Loucy (cell line): ENCODE measurements at regions not wholly inside any gene's neighbourhood (a gene's known extent, or its start where the extent isn't known, plus 50 kb on each side); places are given as distances from the start of the nearest gene placed in this dataset.

Source experiments
- H2AFZ ChIP-seq: fragments of 200-600 bp; sonication (generic); 2 replicates; pipeline ENCODE4 v1.6.0; 2016; ENCODE audit warnings: antibody characterized with exemption, mild to moderate bottlenecking, low read length, moderate library complexity
- H3F3A ChIP-seq: fragments of 200-600 bp; 2 replicates; pipeline ENCODE4 v1.6.0; 2016; ENCODE audit warnings: antibody characterized with exemption, low read depth, mild to moderate bottlenecking
- H3K27me3 ChIP-seq: fragments of 200-600 bp; sonication (generic); 2 replicates; pipeline ENCODE4 v1.6.1; 2014; ENCODE audit warnings: low read length, mild to moderate bottlenecking; ENCODE audit not compliant: insufficient read depth, poor library complexity, severe bottlenecking
- H3K36me3 ChIP-seq: fragments of 200-600 bp; sonication (generic); 2 replicates; pipeline ENCODE4 v1.6.1; 2016; ENCODE audit warnings: low read length; ENCODE audit not compliant: insufficient read depth
- H3K4me1 ChIP-seq: fragments of 200-600 bp; sonication (generic); 2 replicates; pipeline ENCODE4 v1.5.1; 2014; ENCODE audit warnings: low read length, mild to moderate bottlenecking; ENCODE audit not compliant: insufficient read depth, poor library complexity, severe bottlenecking
- H3K4me2 ChIP-seq: fragments of 200-600 bp; sonication (generic); 2 replicates; pipeline ENCODE4 v1.6.0; 2014; ENCODE audit warnings: antibody characterized with exemption, low read length, low read depth, mild to moderate bottlenecking; ENCODE audit not compliant: poor library complexity, severe bottlenecking
- H3K4me3 ChIP-seq: fragments of 200-600 bp; sonication (generic); 2 replicates; pipeline ENCODE4 v1.5.1; 2014; ENCODE audit warnings: low read length, mild to moderate bottlenecking, mixed read lengths; ENCODE audit not compliant: poor library complexity, severe bottlenecking
- H3K79me2 ChIP-seq: fragments of 200-600 bp; sonication (generic); 2 replicates; pipeline ENCODE4 v1.6.1; 2014; ENCODE audit warnings: low read length; ENCODE audit not compliant: insufficient read depth
- H3K9ac ChIP-seq: fragments of 200-600 bp; sonication (generic); 2 replicates; pipeline ENCODE4 v1.6.0; 2014; ENCODE audit warnings: mild to moderate bottlenecking, low read depth, low read length, moderate library complexity; ENCODE audit not compliant: poor library complexity, severe bottlenecking
- H3K9me2 ChIP-seq: fragments of 200-600 bp; sonication (generic); replicated peaks from 2 replicates; pipeline ENCODE4 v1.6.1; 2016; ENCODE audit warnings: low read depth, low read length, mixed read lengths
- H3K9me3 ChIP-seq: fragments of 200-600 bp; sonication (generic); 2 replicates; pipeline ENCODE4 v1.6.1; 2014; ENCODE audit warnings: mild to moderate bottlenecking, antibody characterized with exemption, low read length, low read depth; ENCODE audit not compliant: insufficient read depth
- H4K20me1 ChIP-seq: fragments of 200-600 bp; sonication (generic); 2 replicates; pipeline ENCODE4 v1.6.0; 2014; ENCODE audit warnings: antibody characterized with exemption, low read length, mild to moderate bottlenecking; ENCODE audit not compliant: insufficient read depth, poor library complexity, severe bottlenecking
- EZH2phosphoT487 ChIP-seq: fragments of 200-600 bp; IDR thresholded peaks from 2 replicates; pipeline ENCODE4 v1.6.1; 2018; ENCODE audit warnings: antibody characterized with exemption, mild to moderate bottlenecking, moderate library complexity, borderline replicate concordance
- TF ChIP-seq, protein P1 (sequence below): fragments of 200-600 bp; sonication (generic); conservative IDR thresholded peaks from 2 replicates; pipeline ENCODE4 v1.5.1; 2014; ENCODE audit warnings: mild to moderate bottlenecking, antibody characterized with exemption, low read length

DNA sequence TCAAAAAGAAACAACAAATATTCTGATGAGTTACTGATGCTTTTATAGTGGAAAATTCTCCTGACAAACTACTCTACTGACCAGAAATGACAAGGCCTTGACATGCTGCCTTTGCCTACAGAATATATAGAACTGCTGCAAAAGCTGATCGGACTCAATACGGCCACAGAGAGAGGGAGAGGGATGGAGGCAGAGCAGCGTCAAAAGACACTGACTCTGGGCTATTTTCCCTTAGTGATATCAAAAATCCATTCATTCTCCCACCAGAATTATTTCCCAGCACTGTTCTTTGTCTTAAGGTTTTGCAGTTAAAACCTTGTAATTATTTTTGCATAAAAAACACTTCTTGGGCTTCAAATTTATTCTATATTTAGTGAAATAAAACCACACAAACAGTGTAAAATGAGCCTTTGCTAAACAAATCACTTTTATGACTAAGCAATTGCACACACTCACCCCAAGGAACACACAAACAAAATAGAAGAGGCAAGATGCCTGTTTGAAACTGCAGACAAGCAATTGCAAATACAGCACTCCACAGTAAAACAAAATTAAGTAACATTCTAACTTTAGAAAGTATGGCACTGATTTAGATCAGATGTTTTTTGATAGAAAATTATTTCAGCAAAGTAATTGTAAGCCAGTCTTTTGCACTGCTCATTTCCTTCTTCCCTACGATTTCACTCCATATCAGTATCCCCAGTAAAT is 1036.4 kb downstream of the ADGRL2 start:
- no peak for TF ChIP-seq EZH2phosphoT487
- TF ChIP-seq, protein P1, sequence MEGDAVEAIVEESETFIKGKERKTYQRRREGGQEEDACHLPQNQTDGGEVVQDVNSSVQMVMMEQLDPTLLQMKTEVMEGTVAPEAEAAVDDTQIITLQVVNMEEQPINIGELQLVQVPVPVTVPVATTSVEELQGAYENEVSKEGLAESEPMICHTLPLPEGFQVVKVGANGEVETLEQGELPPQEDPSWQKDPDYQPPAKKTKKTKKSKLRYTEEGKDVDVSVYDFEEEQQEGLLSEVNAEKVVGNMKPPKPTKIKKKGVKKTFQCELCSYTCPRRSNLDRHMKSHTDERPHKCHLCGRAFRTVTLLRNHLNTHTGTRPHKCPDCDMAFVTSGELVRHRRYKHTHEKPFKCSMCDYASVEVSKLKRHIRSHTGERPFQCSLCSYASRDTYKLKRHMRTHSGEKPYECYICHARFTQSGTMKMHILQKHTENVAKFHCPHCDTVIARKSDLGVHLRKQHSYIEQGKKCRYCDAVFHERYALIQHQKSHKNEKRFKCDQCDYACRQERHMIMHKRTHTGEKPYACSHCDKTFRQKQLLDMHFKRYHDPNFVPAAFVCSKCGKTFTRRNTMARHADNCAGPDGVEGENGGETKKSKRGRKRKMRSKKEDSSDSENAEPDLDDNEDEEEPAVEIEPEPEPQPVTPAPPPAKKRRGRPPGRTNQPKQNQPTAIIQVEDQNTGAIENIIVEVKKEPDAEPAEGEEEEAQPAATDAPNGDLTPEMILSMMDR, result no peak
- H3K4me3 ChIP-seq, result no peak overlapping the region
- no peaks in the 10 kb centered on the region for H3K36me3 ChIP-seq
- H3K79me2 ChIP-seq, result no peaks in the 10 kb centered on the region
- H3K4me2 ChIP-seq, result no peak overlapping the region
- no peak overlapping the region for H2AFZ ChIP-seq
- no peaks in the 10 kb centered on the region for H3K9me3 ChIP-seq
- no peak overlapping the region for H3K9ac ChIP-seq
- no peaks in the 10 kb centered on the region for H3F3A ChIP-seq
- H3K4me1 ChIP-seq, result no peaks in the 10 kb centered on the region
- no peaks in the 10 kb centered on the region for H4K20me1 ChIP-seq
- no peaks in the 10 kb centered on the region for H3K27me3 ChIP-seq
- H3K9me2 ChIP-seq, result no peaks in the 10 kb centered on the region

DNA sequence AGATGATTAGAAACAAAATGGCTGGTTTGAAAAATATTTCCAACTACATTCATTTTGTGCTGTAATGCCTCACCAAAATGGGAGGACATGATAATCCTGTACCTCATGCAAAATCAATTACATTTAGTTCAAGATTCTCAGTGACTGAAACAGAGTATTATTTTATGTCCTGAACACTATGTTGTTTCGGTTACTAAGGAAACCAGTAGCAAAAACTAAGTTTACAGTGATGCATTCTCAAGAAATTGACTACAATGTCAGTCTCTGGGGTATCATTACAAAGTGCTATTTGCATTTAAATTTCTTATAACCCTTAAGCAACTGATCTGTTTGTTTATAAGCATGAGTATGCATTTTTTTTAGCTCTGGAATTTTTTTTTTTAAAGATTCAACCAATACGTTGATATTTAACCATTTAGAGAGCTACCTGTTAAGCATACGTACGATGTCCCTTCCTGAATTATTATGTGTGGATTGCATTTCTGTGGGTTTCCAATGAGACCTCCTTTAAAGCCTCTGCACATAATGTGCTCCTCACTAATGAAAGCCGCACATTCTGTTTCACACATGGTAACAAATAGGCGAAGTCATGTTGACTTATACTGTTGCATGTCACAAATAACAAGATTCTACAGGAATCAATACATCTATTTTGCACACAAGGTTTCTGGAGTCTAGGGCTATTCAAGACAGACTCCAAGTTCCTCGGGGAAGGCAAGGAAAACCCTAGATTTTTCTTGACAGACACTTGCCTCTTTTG is 1035.7 kb downstream of the ADGRL2 start:
- Histone ChIP-seq H3K9me3 (no peaks in the 10 kb centered on the region), H3K9me2 (no peaks in the 10 kb centered on the region), H3F3A (no peaks in the 10 kb centered on the region), H3K79me2 (no peaks in the 10 kb centered on the region), H3K9ac (no peak overlapping the region), H2AFZ (no peak overlapping the region), H3K4me3 (no peak overlapping the region), H3K27me3 (no peaks in the 10 kb centered on the region), H3K4me1 (no peaks in the 10 kb centered on the region), H3K4me2 (no peak overlapping the region), H4K20me1 (no peaks in the 10 kb centered on the region), H3K36me3 (no peaks in the 10 kb centered on the region)
- TF ChIP-seq EZH2phosphoT487, result no peak
- TF ChIP-seq, protein P1, result no peak

DNA sequence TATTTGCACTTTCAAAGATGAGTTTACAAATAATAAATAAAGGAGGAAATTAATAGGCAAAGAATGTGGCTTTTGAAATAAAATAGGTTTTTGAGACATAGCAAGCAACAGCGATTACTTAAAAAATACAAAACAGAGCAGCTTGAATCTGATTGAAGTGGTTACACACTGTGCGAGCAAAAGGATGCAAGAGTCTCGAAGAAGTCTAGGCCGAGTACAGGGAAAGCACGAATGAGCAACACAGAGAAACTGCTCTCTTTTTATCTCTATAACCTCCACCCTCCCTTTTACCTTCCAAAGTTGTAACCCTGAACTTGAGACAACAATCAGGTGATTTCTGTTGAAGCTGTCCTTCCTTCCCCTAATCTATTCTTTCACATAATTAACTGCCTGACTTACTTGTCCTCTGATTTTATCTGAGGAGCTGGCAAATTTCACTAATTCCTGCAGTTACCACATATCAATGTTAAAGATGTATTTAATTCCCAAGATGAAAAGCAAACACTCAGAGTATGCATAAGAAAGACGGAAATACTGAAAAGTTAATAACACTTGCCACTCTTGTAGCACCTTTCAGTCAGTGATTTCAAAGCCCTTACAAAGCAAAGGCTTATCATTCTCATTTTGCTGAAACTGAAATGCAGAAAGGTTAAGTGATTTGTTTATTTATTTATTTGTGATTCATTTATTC is 1030.1 kb downstream of the ADGRL2 start:
- H3K4me2 ChIP-seq, result no peak overlapping the region
- H3K4me3 ChIP-seq, result no peak overlapping the region
- no peaks in the 10 kb centered on the region for H4K20me1 ChIP-seq
- TF ChIP-seq, protein P1, result no peak
- TF ChIP-seq EZH2phosphoT487, result no peak
- no peaks in the 10 kb centered on the region for H3K9me2 ChIP-seq
- H3K36me3 ChIP-seq, result no peaks in the 10 kb centered on the region
- no peak overlapping the region for H3K9ac ChIP-seq
- no peaks in the 10 kb centered on the region for H3K4me1 ChIP-seq
- H3K9me3 ChIP-seq, result no peaks in the 10 kb centered on the region
- no peak overlapping the region for H2AFZ ChIP-seq
- H3F3A ChIP-seq, result no peaks in the 10 kb centered on the region
- H3K27me3 ChIP-seq, result no peaks in the 10 kb centered on the region
- no peaks in the 10 kb centered on the region for H3K79me2 ChIP-seq
